Right atrium auricular region (tissue), 2 donors: ENCODE measurements at regions not wholly inside any gene's neighbourhood (a gene's known extent, or its start where the extent isn't known, plus 50 kb on each side); places are given as distances from the start of the nearest gene placed in this dataset.

Source experiments
- DNase-seq: peaks from one replicate; pipeline ENCODE4 v3.0.0-alpha.2; 2019; ENCODE audit warnings: low spot score
- H3K27ac ChIP-seq, 2 donors: fragments of 200-600 bp; sonication (generic); 1 replicate in 1 of 2; 2 replicates in 1 of 2; pipeline ENCODE4 v1.5.1; 2016 to 2019
- H3K27me3 ChIP-seq, 2 donors: fragments of 200-600 bp; sonication (generic); one replicate each; pipeline versions ENCODE4 v1.5.1 to v1.6.0; 2017 to 2019
- H3K36me3 ChIP-seq: fragments of 200-600 bp; sonication (generic); one replicate; pipeline ENCODE4 v1.5.1; 2016
- H3K4me1 ChIP-seq, 2 donors: fragments of 200-600 bp; sonication (generic); one replicate each; pipeline versions ENCODE4 v1.5.1 to v1.6.0; 2017 to 2019
- H3K4me3 ChIP-seq, 2 donors: fragments of 200-600 bp; sonication (generic); 1 replicate in 1 of 2; 2 replicates in 1 of 2; pipeline ENCODE4 v1.5.1; 2017 to 2019; ENCODE audit warnings: mild to moderate bottlenecking in 1 of 2, moderate library complexity in 1 of 2
- H3K9me3 ChIP-seq, 2 donors: fragments of 200-600 bp; sonication (generic); one replicate each; pipeline ENCODE4 v1.5.1; 2019
- CTCF ChIP-seq, 2 donors: fragments of 200-600 bp; sonication (generic); IDR thresholded peaks; one replicate each; pipeline ENCODE4 v1.5.1; 2019; ENCODE audit warnings: antibody characterized with exemption in 2 of 2

GRCh38 chr10:78764846-78765430 lies 303.8 kb upstream of the ZMIZ1 start:
- TF ChIP-seq CTCF (IDR thresholded peaks at IDR 0.05): no peak
- Histone ChIP-seq H3K4me3 (no peak overlapping the region), H3K9me3 (no peaks in the 10 kb centered on the region), H3K36me3 (no peaks in the 10 kb centered on the region), H3K27ac (no peak overlapping the region), H3K27me3 (no peaks in the 10 kb centered on the region), H3K4me1 (peaks cover 0 to 14% of the 10 kb centered on the region in 2 donors)
- DNase-seq: no peak

- H3K4me3 ChIP-seq: no peak overlapping the region
- no peak for TF ChIP-seq CTCF (IDR thresholded peaks at IDR 0.05)
- no peaks in the 10 kb centered on the region for H3K36me3 ChIP-seq
- no peaks in the 10 kb centered on the region for H3K27me3 ChIP-seq
- H3K4me1 ChIP-seq: peaks cover 0 to 14% of the 10 kb centered on the region in 2 donors
- no peak for DNase-seq
- no peaks in the 10 kb centered on the region for H3K9me3 ChIP-seq
- H3K27ac ChIP-seq: no peak overlapping the region
Measured at GRCh38 chr10:78765726-78766335, 302.9 kb upstream of the ZMIZ1 start.

- H3K4me3 ChIP-seq: no peak overlapping the region
- H3K36me3 ChIP-seq: no peaks in the 10 kb centered on the region
- H3K4me1 ChIP-seq: peaks cover 0 to 14% of the 10 kb centered on the region in 2 donors
- H3K27me3 ChIP-seq: no peaks in the 10 kb centered on the region
- no peak for TF ChIP-seq CTCF (IDR thresholded peaks at IDR 0.05)
- no peaks in the 10 kb centered on the region for H3K9me3 ChIP-seq
- H3K27ac ChIP-seq: no peak overlapping the region
- no peak for DNase-seq
Measured at GRCh38 chr10:78766603-78767002, 302.2 kb upstream of the ZMIZ1 start.

- Histone ChIP-seq H3K36me3 (no peaks in the 10 kb centered on the region), H3K4me3 (no peak overlapping the region), H3K27ac (no peak overlapping the region), H3K9me3 (no peaks in the 10 kb centered on the region), H3K27me3 (no peaks in the 10 kb centered on the region), H3K4me1 (peaks cover 0 to 10% of the 10 kb centered on the region in 2 donors)
- TF ChIP-seq CTCF (IDR thresholded peaks at IDR 0.05): no peak
- no peak for DNase-seq
Measured at GRCh38 chr10:78768041-78768835, 300.5 kb upstream of the ZMIZ1 start.

GRCh38 chr10:78768876-78769275 lies 299.9 kb upstream of the ZMIZ1 start:
- Histone ChIP-seq H3K4me3 (no peak overlapping the region), H3K27ac (no peak overlapping the region)
- no peak for DNase-seq

More at GRCh38 chr10:78768876-78769275, 299.9 kb upstream of the ZMIZ1 start:
- H3K9me3 ChIP-seq: no peaks in the 10 kb centered on the region
- no peak for TF ChIP-seq CTCF (IDR thresholded peaks at IDR 0.05)
- no peaks in the 10 kb centered on the region for H3K36me3 ChIP-seq
- H3K4me1 ChIP-seq: peaks cover 0 to 3% of the 10 kb centered on the region in 2 donors
- no peaks in the 10 kb centered on the region for H3K27me3 ChIP-seq
